ENCODE measurements at regions not wholly inside any gene's neighbourhood (a gene's known extent, or its start where the extent isn't known, plus 50 kb on each side); places are given as distances from the start of the nearest gene placed in this dataset.

GRCh38 chr4:101651778-101652177, 138.8 kb upstream of the BANK1 start:
- TF ChIP-seq CTCF (IDR thresholded peaks at IDR 0.05; ENCODE audit: low read depth, low read length) (no peak), EZH2phosphoT487 (IDR thresholded peaks at IDR 0.05; ENCODE audit: low read depth) (no peak)

Measured in OCI-LY3 (cell line).